ENCODE measurements at regions not wholly inside any gene's neighbourhood (a gene's known extent, or its start where the extent isn't known, plus 50 kb on each side); places are given as distances from the start of the nearest gene placed in this dataset.

- TF ChIP-seq MAX (IDR thresholded peaks at IDR 0.05) = no peak
- no peak for TF ChIP-seq CTCF (IDR thresholded peaks at IDR 0.05; ENCODE audit: low read depth, low read length, missing input control)
- TF ChIP-seq SP1 (IDR thresholded peaks at IDR 0.05) = no peak
- TF ChIP-seq ZBTB33 (IDR thresholded peaks at IDR 0.05) = no peak
- no peak for TF ChIP-seq HNF4G (IDR thresholded peaks at IDR 0.05)
- no peak for TF ChIP-seq FOXA2 (IDR thresholded peaks at IDR 0.05)
- TF ChIP-seq NR2F2 (IDR thresholded peaks at IDR 0.05) = no peak
- no peak for TF ChIP-seq EGR1 (IDR thresholded peaks at IDR 0.05; ENCODE audit: low read depth in 2 of 2)
- no peak for TF ChIP-seq TAF1 (conservative IDR thresholded peaks at IDR 0.05)
- no peak for TF ChIP-seq YY1 (IDR thresholded peaks at IDR 0.05)
- TF ChIP-seq RAD21 (IDR thresholded peaks at IDR 0.05) = no peak
- TF ChIP-seq REST (IDR thresholded peaks at IDR 0.05) = no peak
- TF ChIP-seq ATF3 (IDR thresholded peaks at IDR 0.05) = no peak
- TF ChIP-seq GABPA (IDR thresholded peaks at IDR 0.05 in 1 of 2, conservative IDR thresholded peaks at IDR 0.05 in 1 of 2) = no peak
- Histone ChIP-seq H3K9ac (ENCODE audit: low read depth in 1 of 2, low read length in 2 of 2) (no peak overlapping the region), H3K36me3 (ENCODE audit: control insufficient read depth in 4 of 4, insufficient read depth in 3 of 4, low read depth in 1 of 4, low read length in 3 of 4) (no peaks in the 10 kb centered on the region), H3K4me3 (ENCODE audit: low read depth in 1 of 3, low read length in 3 of 3) (no peak overlapping the region), H3K27me3 (ENCODE audit: control insufficient read depth in 4 of 4, insufficient read depth in 4 of 4, low read length in 3 of 4) (no peaks in the 10 kb centered on the region), H3K9me3 (ENCODE audit: control insufficient read depth in 4 of 4, low read length in 3 of 4) (peaks cover 3 to 11% (median 5%) of the 10 kb centered on the region in 4 donors), H3K4me1 (ENCODE audit: control insufficient read depth in 4 of 4, insufficient read depth in 4 of 4, low read length in 3 of 4) (no peaks in the 10 kb centered on the region), H3K27ac (ENCODE audit: low read depth in 1 of 2, low read length in 2 of 2) (no peak overlapping the region)
- no peak for DNase-seq (ENCODE audit: low spot score)
- 74% methylated on average over 2 of the region's 2 CpGs for WGBS
Measured at GRCh38 chr13:89755729-89756492, 1591.6 kb upstream of the MIR17HG start.

- no peak for TF ChIP-seq TAF1 (conservative IDR thresholded peaks at IDR 0.05)
- TF ChIP-seq CTCF (IDR thresholded peaks at IDR 0.05; ENCODE audit: low read depth, low read length, missing input control) = no peak
- TF ChIP-seq RAD21 (IDR thresholded peaks at IDR 0.05) = no peak
- no peak for TF ChIP-seq FOXA2 (IDR thresholded peaks at IDR 0.05)
- TF ChIP-seq ATF3 (IDR thresholded peaks at IDR 0.05) = no peak
- no peak for TF ChIP-seq JUND (IDR thresholded peaks at IDR 0.05)
- no peak for TF ChIP-seq NR2F2 (IDR thresholded peaks at IDR 0.05)
- Histone ChIP-seq H3K9ac (ENCODE audit: low read depth in 1 of 2, low read length in 2 of 2) (no peak overlapping the region), H3K27ac (ENCODE audit: low read depth in 1 of 2, low read length in 2 of 2) (no peak overlapping the region), H3K27me3 (ENCODE audit: control insufficient read depth in 4 of 4, insufficient read depth in 4 of 4, low read length in 3 of 4) (no peaks in the 10 kb centered on the region), H3K4me3 (ENCODE audit: low read depth in 1 of 3, low read length in 3 of 3) (no peak overlapping the region), H3K9me3 (ENCODE audit: control insufficient read depth in 4 of 4, low read length in 3 of 4) (no peaks in the 10 kb centered on the region), H3K36me3 (ENCODE audit: control insufficient read depth in 4 of 4, insufficient read depth in 3 of 4, low read depth in 1 of 4, low read length in 3 of 4) (no peaks in the 10 kb centered on the region), H3K4me1 (ENCODE audit: control insufficient read depth in 4 of 4, insufficient read depth in 4 of 4, low read length in 3 of 4) (no peaks in the 10 kb centered on the region)
- DNase-seq (ENCODE audit: low spot score) = no peak
- WGBS = 54% methylated on average over 1 of the region's 1 CpG
Measured at GRCh38 chr13:89763005-89763404, 1584.5 kb upstream of the MIR17HG start.

Measured in liver (tissue), 8 donors.